ENCODE measurements at regions not wholly inside any gene's neighbourhood (a gene's known extent, or its start where the extent isn't known, plus 50 kb on each side); places are given as distances from the start of the nearest gene placed in this dataset.

GRCh38 chr4:148503681-148504080, 61.5 kb upstream of the NR3C2 start:
- H3K23me2 ChIP-seq (ENCODE audit: low read depth, low read length): no peaks in the 10 kb centered on the region
- H4K91ac ChIP-seq (replicated peaks; ENCODE audit: insufficient read length, low read length): no peak overlapping the region

More at GRCh38 chr4:148503681-148504080, 61.5 kb upstream of the NR3C2 start:
- Histone ChIP-seq H2BK5ac (ENCODE audit: low read depth, low read length) (no peak overlapping the region), H4K5ac (ENCODE audit: insufficient read length, low read depth, low read length) (no peak overlapping the region), H4K20me1 (replicated peaks in 1 of 2; ENCODE audit: control insufficient read depth in 1 of 2, insufficient read depth in 2 of 2, low read length in 2 of 2) (no peaks in the 10 kb centered on the region), H2AFZ (ENCODE audit: low read length) (no peak overlapping the region), H3K36me3 (ENCODE audit: control insufficient read depth in 2 of 4, insufficient read depth in 4 of 4, low read length in 3 of 4) (no peaks in the 10 kb centered on the region), H2BK120ac (replicated peaks; ENCODE audit: low read depth, low read length) (no peak overlapping the region), H3K56ac (replicated peaks; ENCODE audit: insufficient read length, low read depth, low read length) (no peak overlapping the region), H3K27ac (ENCODE audit: low read depth, low read length) (no peak overlapping the region), H3K9me3 (ENCODE audit: insufficient read depth in 2 of 2, low read depth in 1 of 2, low read length in 1 of 2) (no peaks in the 10 kb centered on the region), H2BK15ac (ENCODE audit: low read length) (no peak overlapping the region), H3K4me2 (ENCODE audit: insufficient read depth in 1 of 2, low read depth in 2 of 2, low read length in 2 of 2) (no peak overlapping the region), H3K18ac (ENCODE audit: extremely low read depth, low read length) (no peak overlapping the region), H3K4me1 (replicated peaks in 1 of 4; ENCODE audit: control insufficient read depth in 3 of 4, insufficient read depth in 4 of 4, low read length in 3 of 4) (no peaks in the 10 kb centered on the region), H3K79me2 (ENCODE audit: control insufficient read depth in 1 of 2, insufficient read depth in 2 of 2, low read length in 2 of 2) (no peaks in the 10 kb centered on the region), H4K8ac (ENCODE audit: extremely low read depth, insufficient read depth, low read length) (no peak overlapping the region), H3K23ac (ENCODE audit: insufficient read length) (no peak overlapping the region), H3K14ac (ENCODE audit: insufficient read length) (no peak overlapping the region), H3K9ac (replicated peaks in 1 of 4; ENCODE audit: extremely low read depth in 1 of 4, low read depth in 3 of 4, low read length in 3 of 4) (no peak overlapping the region), H2BK20ac (ENCODE audit: low read length) (no peak overlapping the region), H2AK5ac (ENCODE audit: low read depth, low read length) (no peak overlapping the region), H3K4me3 (ENCODE audit: extremely low read depth in 1 of 4, insufficient read depth in 2 of 4, low read depth in 3 of 4, low read length in 4 of 4) (no peak overlapping the region), H3K27me3 (replicated peaks in 1 of 4; ENCODE audit: control insufficient read depth in 3 of 4, extremely low read depth in 1 of 4, insufficient read depth in 3 of 4, low read length in 3 of 4) (no peaks in the 10 kb centered on the region), H3K4ac (replicated peaks; ENCODE audit: insufficient read length, low read depth, low read length) (no peak overlapping the region), H2BK12ac (ENCODE audit: low read depth, low read length) (no peak overlapping the region), H3K79me1 (ENCODE audit: low read depth, low read length) (no peaks in the 10 kb centered on the region)
- ChIA-PET POLR2A (ENCODE audit: partially characterized antibody) (no interaction called here), CTCF (ENCODE audit: partially characterized antibody) (no interaction called here)
- DNase-seq (ENCODE audit: low read depth in 1 of 2, low spot score in 2 of 2) (no peak), FAIRE-seq (no peak)
- TF ChIP-seq TBP (IDR thresholded peaks at IDR 0.05; ENCODE audit: low read depth, low read length) (no peak), CTCF (IDR thresholded peaks at IDR 0.05; ENCODE audit: control extremely low read depth in 1 of 3, insufficient read depth in 1 of 3, low read depth in 1 of 3, low read length in 3 of 3) (no peak), NANOG (IDR thresholded peaks at IDR 0.05; ENCODE audit: insufficient read depth, low read depth, low read length, poor library complexity, severe bottlenecking) (no peak), POLR2AphosphoS5 (IDR thresholded peaks at IDR 0.05; ENCODE audit: low read depth, low read length) (no peak), HDAC6 (IDR thresholded peaks at IDR 0.05; ENCODE audit: low read depth, low read length) (no peak), ATF2 (IDR thresholded peaks at IDR 0.05; ENCODE audit: low read length) (no peak)
- 4% methylated on average over 1 of the region's 1 CpG; no CpG with 5 or more reads in 1 of the 2 experiments for WGBS, 2 experiments (ENCODE audit: extremely low coverage in 1 of 2, insufficient coverage in 1 of 2, insufficient read length in 1 of 2, insufficient replicate concordance in 2 of 2, low coverage in 1 of 2, low lambda C conversion rate in 2 of 2, missing lambda C conversion rate in 1 of 2)

All from H1 (cell line).